GM21723 (cell line): ENCODE measurements at regions not wholly inside any gene's neighbourhood (a gene's known extent, or its start where the extent isn't known, plus 50 kb on each side); places are given as distances from the start of the nearest gene placed in this dataset.
A peak's percentile ranks its signal among the peaks of the same experiment; 100 is the strongest.

Source experiments
- ATAC-seq: cut with Tn5 transposase; IDR thresholded peaks from one replicate; pipeline ENCODE4 v1.9.1; 2021; ENCODE audit warnings: mild to moderate bottlenecking, moderate library complexity; ENCODE audit not compliant: unreplicated experiment

DNA sequence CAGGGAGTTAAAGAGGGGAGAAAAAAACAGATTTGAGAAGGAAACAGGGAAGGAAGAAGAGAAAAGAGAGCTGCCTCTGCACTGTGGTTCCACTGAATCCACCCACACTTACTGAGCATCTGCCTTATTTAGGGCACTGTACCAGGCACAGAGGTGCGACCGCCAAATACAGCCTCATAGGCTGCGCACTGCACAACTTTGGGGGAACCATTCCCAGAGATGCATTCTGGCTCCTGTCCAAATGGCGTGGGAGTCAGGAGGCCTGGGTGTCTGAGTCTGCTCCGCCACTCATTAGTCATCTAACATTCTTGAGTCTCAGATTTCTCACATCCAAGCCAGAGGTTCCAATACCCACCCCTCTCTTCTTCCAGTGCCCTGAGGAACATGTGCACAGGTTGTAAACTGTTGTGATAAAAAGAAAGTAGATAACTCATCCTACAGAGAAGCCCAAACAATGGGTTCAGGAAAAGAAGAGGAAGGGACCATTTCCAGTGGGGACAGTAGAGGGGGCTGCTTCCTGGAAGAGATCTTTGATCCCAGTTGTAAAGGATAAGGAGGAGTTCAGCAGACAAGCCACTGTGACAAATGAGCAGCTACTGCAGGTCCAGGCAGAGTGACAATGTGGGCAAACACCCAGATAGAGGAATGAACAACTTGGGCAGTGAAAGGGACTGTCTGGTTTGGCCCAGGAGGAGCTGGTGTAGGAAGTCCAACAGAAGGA lies 254.6 kb downstream of the UACA start:
- ATAC-seq: no peak

DNA sequence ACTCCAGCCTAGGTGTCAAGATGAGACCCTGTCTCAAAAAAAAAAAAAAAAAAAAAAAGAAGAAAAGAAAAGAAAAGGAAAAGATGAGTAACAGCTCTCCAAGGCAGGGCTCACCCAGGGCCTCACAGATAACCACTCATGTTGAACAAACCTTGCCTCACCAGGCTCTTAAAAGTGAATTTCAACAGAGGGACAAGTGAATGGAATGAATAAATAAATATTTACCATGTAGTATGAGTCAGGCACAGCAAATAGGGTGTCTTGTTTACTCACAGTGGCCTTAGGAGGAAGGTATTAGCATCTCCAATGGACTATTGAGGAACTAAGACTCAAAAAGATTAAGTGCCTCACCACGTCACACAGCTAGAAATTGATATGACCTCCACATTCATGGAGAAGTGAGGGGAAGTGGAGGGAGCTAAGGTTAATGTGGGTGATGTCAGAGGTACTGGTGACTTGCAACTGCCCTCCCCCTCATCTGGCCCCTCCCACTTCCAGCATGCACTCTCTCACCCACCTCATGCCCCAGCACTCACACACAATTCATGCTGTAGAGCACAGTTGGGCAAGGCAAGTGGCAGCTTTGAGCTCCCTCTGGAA lies 255.5 kb downstream of the UACA start:
- ATAC-seq: no peak

DNA sequence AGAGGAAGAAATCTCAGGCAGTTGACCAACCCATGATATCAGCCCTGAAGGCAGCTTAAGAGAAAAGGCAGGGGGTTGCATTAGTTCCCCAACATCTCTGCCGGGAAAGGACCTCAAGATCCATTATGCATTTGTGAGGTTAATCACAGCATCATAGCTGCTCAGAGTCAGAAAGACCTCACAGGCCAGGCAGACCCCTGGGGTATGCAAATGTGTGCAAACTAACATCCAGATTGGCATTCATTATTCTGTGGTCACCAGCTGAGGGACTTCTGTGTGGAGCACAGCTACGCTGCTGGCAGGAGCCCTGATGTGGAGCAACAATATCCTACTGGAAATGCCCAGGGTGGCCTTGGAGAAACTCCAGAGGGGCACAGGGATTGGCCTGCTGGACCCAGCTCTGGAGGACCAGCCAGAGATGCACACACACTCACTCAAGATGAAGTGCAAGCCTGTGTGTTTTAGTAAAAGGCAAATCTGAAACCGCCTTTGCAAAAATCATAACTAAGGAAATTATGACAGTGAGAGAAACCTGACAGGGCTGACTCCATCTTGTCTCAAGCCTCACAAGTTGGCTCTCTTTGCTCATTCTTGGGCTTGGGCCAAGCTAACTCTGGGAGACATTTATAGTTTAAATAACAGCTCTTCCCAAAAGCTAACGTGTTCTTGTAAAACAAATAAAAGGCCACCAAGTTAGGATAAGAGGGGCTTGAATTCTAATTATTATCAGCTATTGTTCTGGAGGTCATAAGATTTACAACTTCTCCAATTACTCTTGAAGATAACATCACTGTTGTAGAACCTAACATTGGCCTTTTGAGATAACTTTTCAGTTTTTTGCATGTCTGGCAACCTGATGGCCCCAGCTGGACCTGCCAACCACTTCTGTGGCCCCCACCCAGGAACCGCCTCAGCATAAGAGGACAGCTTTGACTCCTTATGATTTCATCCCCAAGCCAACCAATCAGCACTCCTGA lies 257.1 kb downstream of the UACA start:
- ATAC-seq: no peak

DNA sequence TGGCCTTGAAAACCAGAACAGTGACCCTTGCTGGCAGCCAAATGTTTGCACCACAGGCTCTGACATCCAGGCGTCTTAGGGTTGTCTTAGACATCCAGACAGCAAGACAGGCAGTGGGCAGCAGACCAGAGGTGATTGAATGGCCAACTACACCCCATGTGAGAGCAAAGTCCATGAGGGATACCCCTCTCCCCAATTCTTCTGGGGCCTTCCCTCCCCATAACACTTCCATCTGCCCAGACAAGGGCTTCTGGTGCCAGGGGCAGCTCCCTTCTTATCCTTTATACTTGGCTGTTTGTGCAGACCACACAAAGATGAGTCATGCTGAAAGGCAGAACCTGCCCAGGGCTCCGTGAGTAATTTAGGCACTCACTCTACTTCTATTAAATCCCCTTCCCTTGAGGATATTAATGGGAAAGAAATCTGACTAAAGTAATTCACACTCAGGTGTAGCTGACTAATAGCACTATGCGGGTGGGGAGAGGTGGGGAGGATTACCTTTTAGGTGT lies 257.9 kb downstream of the UACA start:
- no peak for ATAC-seq

DNA sequence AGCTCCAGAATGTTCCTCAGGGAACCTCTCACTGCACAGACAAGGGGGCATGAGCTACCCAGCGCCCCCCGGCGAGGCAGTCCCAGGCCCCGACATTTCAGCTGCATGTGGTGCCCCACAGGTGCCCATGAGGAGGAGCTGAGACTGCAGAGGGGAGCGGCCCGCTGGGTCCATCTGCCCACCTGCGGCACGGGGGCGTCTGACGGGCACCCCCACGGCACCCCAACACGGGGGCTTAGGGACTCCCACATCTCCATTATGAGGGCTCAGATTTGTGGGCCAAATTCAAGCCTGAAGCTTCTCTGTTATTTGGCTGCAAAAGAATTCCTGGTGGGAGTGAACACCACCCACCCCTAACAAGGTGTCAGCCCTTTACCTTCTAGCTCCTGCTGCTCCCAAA lies 258.4 kb downstream of the UACA start:
- no peak for ATAC-seq

DNA sequence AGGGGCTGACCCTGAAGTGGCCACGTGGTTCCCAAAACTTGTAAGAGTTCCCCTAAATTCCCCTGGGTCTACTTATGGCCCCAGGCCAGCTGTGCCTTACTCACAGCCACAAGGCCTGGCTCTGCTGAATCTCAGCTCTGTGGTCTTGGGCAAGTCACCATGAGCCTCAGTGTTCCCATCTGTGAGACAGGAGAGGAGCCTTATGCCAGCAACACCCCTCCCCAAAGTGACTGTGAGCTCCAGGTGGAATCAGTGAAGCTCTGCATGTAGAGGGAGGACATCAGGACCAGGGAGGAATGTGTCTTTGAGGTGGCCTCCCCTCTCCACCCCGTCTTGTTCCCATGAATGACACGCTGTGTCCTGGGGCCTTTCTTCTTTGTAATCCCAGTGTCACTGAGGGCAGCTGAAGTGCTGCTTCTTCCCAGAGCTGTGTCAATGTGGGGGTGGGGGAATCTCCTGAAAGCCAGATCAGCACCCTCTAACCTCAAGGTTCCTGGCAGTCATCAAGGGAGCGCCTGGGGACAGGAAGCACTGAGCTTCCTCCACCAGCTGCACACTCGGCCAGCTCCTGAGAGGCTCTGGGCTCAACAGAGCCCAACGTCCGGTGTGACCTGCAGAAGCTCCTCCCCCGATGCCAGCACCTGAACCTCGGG lies 258.9 kb downstream of the UACA start:
- peak; percentile 51 for ATAC-seq

DNA sequence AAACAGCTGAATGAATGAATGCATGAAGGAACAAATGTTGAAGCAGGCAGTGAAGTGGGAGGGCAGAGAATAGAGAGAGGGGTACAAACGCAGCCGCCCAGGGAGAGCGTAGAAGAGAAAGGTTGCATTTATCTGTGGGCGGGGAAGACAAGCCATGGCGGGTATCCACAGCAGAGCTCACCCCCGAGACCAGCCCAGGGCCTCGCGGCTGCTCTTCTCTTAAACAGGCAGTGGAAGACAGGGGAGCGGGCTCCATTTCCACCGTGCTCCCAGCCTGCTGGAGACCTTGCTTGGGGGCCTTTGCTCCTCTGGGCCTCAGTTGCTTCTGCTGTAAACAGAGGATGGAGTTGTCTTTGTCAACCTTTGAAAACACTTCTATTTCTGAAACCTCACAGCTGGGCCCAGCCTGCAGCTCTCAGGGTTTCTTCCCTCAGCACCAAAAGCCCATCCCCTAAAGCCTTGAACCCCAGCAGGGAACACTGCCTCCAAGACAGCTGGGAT lies 259.5 kb downstream of the UACA start:
- no peak for ATAC-seq

DNA sequence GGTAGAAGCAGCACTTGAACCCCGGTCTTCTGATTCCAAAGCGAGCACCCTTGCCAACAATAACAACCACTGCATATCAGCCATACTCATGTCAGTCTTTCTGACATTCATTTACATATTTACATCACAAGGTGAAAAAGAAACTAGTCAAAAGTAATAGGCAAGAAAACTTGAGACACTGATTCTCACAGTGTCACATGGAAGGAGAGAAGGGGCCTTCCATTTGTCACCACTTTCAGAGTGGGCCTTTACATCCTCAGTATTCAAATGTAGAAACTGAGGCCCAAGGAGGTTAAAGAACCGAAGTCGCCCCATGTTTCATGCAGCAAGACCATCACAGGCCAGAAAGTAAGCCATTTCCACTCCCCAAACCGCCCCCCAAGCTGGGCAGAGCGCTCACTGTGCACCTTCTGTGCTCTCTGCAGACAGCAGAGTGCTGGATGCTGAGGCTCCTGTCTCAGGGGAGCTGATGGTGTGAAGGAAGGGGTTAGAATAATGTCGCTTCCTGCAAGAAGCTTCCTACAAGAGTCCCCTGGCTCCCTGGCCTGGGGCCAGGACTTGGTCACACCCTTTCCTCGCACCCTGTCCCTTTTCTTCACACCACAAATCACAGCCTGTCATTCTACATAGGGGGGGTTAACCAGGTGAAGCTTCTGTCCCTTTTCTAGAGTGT lies 260.1 kb downstream of the UACA start:
- no peak for ATAC-seq

DNA sequence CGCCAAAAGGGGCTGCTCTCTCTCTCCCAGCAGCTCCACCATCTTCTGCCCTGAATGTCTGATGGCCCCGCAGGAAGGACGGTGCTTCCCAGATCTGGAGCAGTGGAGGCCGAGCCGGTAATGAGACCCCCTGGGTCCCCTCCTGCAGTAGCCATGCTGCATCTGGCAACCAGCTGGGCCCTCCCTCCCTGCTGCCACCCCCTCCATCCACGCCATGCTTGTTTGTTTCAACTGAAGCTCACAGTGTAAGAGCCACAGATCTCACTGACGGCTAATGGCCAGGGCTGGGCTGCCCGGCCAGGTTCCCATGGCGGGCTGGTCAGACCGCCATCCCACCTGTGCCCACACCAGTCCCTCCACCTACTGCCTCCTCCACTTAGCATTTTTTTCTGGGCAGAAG lies 260.8 kb downstream of the UACA start:
- no peak for ATAC-seq

DNA sequence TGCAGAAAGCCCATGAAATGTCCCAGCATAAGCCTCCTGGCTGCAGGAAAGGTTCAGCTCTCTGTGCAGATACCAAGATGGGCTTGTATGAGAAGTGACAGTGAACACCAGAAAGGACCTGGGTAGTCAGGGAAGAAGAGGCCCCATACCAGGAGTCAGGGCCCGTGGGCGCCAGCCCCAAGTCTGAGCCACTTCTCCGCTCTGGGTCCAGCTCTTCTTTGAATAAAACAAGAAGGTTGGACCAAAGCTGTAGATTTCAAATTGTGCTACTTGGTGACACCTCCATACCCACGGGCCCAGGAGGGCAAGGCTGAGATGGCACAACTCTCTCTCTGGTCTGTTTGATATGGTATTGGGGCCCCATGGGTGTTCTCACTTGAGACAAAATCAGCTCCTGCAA lies 261.5 kb downstream of the UACA start:
- no peak for ATAC-seq

DNA sequence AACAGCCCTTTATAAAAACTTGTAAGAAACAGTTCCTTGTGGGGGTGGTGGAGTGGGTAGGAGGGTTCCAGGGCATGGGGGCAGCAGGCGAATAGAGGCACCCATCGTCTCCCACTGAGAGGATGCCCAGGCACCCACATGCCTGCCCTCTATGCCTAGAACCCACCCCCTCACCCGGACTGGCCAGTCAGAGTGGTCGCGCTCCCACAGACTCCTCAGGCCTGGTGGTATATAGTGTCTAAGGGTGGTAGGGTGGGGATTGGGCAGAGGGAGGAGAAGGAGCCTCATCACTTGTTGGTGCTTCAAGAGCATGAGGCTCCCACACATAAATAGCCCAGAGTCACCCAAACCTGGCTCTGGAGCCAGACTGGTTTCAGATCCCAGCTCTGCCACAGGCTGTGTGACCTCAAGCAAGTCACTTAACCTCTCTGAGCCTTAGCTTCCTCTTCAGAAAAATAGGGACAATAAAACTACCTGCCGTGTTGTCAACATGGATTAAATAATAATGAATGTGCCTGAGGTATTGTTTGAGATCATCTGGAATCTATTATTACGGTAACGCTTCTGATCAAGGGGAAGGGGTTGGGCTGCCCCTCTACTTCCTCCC lies 262.1 kb downstream of the UACA start:
- no peak for ATAC-seq

DNA sequence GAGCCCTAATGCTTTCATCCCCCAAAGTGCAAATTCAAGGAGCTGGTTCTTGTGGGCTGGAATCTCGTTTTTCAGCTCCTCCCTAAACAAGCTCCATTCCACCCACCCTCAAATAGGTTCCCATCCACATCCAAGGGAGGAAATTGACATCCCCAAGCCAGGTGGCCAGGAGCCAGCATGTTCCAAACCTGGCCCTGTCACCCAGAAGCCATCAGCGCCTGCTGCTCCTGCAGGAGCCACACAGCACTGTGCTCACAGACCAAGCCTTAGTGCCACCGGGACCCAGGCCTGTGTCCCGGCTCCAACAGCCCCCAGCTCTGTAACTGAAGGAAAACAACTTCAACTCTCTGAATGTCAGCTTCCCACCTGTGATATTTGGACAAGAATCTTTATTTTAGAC lies 263.6 kb downstream of the UACA start:
- ATAC-seq: no peak

DNA sequence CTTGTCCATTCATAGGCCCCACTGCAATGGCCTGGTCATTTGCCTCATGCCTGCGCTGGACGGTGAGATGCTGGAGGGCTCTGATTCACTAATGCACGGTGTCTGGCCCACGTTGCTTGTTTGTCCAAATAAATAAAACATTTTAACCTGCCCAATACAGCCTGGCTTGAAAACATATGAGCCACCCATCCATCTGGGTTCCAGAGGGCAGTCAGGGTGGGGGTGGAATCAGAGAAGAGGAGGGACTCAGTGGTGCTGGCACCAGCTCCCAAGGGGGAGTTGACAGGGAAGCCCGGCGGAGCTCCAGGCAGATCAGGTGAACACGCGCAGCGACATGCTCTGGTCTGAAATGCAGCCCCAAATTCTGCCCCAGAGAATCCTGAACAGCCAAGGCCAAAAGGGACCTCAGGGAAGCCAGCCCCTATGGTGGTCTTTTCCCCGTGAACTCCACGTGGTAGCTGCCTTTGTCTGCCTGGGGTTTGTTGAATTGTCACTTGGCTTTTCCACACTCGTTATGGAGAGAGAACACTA lies 265.2 kb downstream of the UACA start:
- no peak for ATAC-seq

DNA sequence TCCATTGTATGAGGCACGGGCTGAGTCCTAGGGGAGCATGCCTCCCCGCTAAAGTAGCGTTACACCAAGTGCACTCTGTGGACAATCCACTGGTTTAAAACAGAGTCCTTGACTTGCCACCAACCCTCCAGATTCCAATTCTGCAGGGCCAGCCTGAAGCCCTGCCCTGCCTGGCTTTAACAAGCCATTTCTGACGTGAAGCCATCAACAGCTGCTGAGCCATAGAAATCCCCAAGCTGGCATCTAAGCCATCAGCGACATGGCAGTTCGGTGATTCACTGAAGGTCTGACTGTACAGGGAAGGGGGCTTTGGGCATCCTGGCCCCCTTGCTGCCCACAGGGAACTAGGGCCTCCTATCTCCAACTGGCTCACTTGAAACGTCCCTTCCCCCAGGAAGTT lies 265.7 kb downstream of the UACA start:
- no peak for ATAC-seq

DNA sequence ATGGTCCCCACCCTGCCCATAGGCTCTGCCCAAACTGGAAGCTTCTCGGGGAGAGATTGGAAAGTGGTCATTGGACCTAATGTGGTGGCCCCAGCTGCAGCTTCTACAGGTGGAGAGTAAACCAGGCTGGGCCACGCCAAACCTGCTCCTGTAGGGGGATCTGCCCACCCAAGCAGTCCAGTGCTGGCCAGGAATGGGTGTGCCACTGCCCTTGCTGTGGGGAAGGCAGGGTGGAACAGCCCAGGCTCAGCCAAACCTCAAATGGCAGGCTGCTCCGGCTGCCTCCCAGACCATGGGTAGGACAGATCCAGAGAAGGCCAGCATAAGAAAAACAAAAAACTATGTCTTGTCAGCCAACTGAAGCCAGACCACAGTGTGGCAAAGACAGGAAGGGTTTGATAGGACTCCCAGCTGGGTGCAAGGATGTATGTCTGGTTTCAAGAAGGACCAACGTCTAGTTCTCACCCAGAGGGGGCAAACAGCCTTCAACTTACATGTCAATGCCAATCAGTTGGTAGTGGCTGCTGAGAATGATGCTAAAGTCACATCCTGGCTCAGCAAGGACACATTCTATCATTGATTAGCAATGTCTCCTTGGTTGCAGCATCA lies 267.3 kb downstream of the UACA start:
- no peak for ATAC-seq

DNA sequence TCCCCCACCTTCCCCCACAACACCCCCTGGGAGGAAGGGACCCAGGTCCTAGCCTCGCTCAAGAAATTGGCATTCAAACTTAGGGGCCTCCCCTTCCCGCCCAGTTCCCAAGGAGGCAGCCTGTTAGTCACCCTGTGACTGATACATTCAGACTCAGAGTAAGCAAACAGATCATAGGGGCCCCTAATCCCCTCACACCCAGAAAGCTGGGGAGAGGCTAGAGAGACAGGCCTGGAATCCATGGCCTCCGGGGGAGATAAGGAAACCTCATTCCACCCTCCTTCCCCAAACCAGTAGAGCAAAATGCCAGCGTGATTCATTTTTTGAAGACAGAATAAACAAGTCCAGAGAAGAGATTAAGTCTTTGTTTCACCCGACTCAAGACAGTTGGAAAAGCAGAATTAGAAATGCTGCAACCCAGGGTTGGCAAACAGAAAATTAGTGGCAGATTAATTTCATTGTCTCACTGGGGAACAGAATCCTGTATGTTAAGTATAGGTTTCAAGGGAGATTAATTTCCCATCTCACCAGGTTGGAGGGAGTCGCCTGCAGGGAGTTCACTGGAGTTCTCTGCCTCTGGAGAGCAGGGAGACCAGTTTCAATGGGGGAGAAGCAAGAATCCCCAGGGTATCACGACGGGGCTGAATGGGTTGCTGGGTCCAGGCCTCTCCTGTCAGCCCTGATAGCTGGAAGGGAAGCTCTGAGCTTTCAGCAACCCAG lies 268.3 kb downstream of the UACA start:
- ATAC-seq: no peak

DNA sequence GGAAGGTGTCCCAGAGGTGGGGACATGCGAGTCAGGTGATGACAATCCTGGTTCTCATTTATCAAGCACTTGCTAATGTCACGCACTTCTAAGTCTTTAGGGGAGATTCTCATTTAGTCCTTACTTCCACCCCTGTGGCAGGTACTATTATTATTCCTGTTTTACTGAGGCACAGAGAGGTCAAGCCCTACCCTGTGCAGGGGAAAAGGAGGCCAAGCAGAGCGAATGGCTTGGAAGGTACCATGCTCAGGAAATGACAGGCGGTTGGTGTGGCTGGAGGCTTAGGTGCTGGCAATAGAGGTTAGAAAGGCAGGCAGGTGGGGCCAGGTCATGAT lies 268.9 kb downstream of the UACA start:
- no peak for ATAC-seq

DNA sequence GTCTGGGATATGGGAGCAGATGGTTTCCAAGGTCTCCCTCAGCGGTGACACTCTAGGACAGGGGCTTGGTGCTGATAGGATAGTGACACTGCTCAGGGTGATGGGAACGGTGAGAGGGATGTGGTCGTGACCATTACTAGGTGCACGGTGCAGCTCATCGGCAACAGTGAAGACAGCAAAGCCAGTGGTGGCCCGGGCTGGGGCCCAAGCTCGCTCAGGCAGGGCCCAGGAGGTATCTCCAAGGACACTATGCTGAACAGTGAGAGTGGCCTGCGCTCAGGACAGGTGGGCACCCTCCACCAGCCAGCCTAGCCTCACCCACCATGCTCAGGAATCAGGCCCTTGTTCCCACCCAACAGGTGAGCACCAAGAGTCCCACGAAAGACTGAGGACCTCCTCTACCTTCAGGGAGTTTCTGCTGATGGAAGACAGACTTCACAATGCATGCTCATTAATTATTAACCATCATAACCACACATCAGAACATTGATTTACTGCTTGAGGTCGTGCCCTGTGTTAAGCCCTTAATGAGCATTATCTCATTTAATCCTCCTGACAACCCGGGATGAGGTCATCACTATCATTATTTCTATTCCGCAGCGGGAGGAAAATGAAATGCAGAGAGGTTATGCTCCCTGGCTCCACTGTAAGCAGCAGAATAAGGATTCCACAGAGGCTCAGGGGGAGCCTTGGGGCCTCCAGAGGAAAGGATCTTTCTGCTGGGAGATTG lies 269.4 kb downstream of the UACA start:
- ATAC-seq: no peak
